Gastrocnemius medialis (tissue), 4 donors: ENCODE measurements at regions not wholly inside any gene's neighbourhood (a gene's known extent, or its start where the extent isn't known, plus 50 kb on each side); places are given as distances from the start of the nearest gene placed in this dataset.

Experiments
- ATAC-seq, 2 donors: fragments of 150-250 bp; one replicate each; pipeline ENCODE4 v1.9.1; 2016
- DNase-seq, 2 donors: peaks; one replicate each; pipeline ENCODE4 v3.0.0-alpha.2; 2019
- H3K27ac ChIP-seq, 4 donors: fragments of 200-600 bp; sonication (generic); 1 replicate in 1 of 4; 2 replicates in 3 of 4; pipeline ENCODE4 v1.5.1; 2016 to 2018; ENCODE audit warnings: mild to moderate bottlenecking in 2 of 4, moderate library complexity in 1 of 4
- H3K27me3 ChIP-seq, 3 donors: fragments of 200-600 bp; sonication (generic) in 2 of 3; 1 replicate in 1 of 3; 2 replicates in 2 of 3; pipeline versions ENCODE4 v1.5.1 to v1.6.0; 2016 to 2019; ENCODE audit warnings: mild to moderate bottlenecking in 1 of 3, moderate library complexity in 1 of 3
- H3K36me3 ChIP-seq, 2 donors: fragments of 200-600 bp; sonication (generic) in 1 of 2; one replicate each; pipeline ENCODE4 v1.5.1; 2017 to 2018
- H3K4me1 ChIP-seq, 2 donors: fragments of 200-600 bp; sonication (generic) in 1 of 2; one replicate each; pipeline ENCODE4 v1.5.1; 2016 to 2017; ENCODE audit warnings: mild to moderate bottlenecking in 2 of 2
- H3K4me3 ChIP-seq, 4 donors: fragments of 200-600 bp; sonication (generic) in 3 of 4; 1 replicate in 1 of 4; 2 replicates in 3 of 4; pipeline ENCODE4 v1.5.1; 2016 to 2019; ENCODE audit warnings: mild to moderate bottlenecking in 2 of 4
- H3K9me3 ChIP-seq, 3 donors: fragments of 200-600 bp; sonication (generic) in 2 of 3; 1 replicate in 1 of 3; 2 replicates in 2 of 3; pipeline ENCODE4 v1.5.1; 2016 to 2019
- POLR2A ChIP-seq, 2 donors: fragments of 450-650 bp; IDR thresholded peaks; one replicate each; pipeline ENCODE4 v1.6.1; 2017; ENCODE audit warnings: antibody characterized with exemption in 2 of 2, mild to moderate bottlenecking in 2 of 2, moderate library complexity in 2 of 2
- in situ Hi-C, 4 donors: fragments of 200-750 bp; cut with MboI; loops; one replicate each; pipeline versions ENCODE4 v1.15.0 to v1.8.0; 2017; ENCODE audit warnings: low sequenced_read_pairs in 4 of 4
- intact Hi-C: fragments of 100-400 bp; cut with DNase I; formaldehyde crosslinking; loops from one replicate; pipeline ENCODE4 v1.15.1; 2023; ENCODE audit warnings: low total_unique reads
- TF ChIP-seq, protein P1 (sequence below), 5 experiments: fragments of 450-650 bp in 3 of 5; fragments of 200-600 bp in 2 of 5; sonication (generic) in 2 of 5; IDR thresholded peaks in 4 of 5; conservative IDR thresholded peaks in 1 of 5; 1 replicate in 4 of 5; 2 replicates in 1 of 5; pipeline ENCODE4 v1.5.1; 2016 to 2019; ENCODE audit warnings: antibody characterized with exemption in 5 of 5, mild to moderate bottlenecking in 3 of 5, moderate library complexity in 3 of 5

DNA sequence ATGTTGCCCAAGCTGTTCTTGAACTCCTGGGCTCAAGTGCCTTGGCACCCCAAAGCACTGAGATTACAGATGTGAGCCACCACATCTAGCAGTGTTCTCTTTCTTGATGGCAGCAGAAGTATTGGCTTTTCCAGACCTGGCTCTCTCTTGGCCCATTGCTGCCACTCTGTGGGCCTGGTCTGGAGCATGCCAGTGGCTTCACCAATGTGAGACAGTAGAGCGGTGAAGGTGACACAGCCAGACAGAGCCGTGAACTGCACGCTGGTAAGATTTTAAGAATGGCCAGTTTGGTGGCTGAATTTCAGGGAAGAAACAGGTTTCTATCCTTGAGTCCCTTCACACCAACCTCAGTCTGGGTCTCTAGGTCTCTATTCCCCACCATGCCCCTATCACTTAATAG is 552.7 kb upstream of the NRP1 start:
- TF ChIP-seq, protein P1, sequence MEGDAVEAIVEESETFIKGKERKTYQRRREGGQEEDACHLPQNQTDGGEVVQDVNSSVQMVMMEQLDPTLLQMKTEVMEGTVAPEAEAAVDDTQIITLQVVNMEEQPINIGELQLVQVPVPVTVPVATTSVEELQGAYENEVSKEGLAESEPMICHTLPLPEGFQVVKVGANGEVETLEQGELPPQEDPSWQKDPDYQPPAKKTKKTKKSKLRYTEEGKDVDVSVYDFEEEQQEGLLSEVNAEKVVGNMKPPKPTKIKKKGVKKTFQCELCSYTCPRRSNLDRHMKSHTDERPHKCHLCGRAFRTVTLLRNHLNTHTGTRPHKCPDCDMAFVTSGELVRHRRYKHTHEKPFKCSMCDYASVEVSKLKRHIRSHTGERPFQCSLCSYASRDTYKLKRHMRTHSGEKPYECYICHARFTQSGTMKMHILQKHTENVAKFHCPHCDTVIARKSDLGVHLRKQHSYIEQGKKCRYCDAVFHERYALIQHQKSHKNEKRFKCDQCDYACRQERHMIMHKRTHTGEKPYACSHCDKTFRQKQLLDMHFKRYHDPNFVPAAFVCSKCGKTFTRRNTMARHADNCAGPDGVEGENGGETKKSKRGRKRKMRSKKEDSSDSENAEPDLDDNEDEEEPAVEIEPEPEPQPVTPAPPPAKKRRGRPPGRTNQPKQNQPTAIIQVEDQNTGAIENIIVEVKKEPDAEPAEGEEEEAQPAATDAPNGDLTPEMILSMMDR (IDR thresholded peaks at IDR 0.05 in 4 of 5, conservative IDR thresholded peaks at IDR 0.05 in 1 of 5): no peak
- no peak for TF ChIP-seq POLR2A (IDR thresholded peaks at IDR 0.05)
- DNase-seq: no peak
- in situ Hi-C loops (no loop called here), intact Hi-C loops (no loop called here)
- Histone ChIP-seq H3K9me3 (no peaks in the 10 kb centered on the region), H3K36me3 (no peaks in the 10 kb centered on the region), H3K4me3 (no peak overlapping the region), H3K4me1 (no peaks in the 10 kb centered on the region), H3K27me3 (no peaks in the 10 kb centered on the region), H3K27ac (no peak overlapping the region)
- ATAC-seq: no peak

DNA sequence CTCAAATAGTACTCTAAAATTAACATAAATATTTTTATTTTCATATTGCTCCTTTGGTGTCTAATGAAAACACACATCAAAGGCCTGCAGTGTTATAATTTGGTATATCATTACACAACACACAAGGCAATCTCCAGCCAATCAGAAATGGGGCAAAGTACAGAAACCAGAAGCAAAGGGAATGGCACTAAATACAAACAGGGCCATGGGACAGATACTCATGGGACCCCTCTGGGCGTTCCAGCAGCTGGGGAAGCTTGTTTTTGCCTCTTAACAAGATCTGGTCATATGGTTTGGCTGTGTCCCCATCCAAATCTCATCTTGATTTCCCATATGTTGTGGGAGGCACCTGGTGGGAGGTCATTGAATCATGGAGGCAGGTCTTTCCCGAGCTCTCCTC is 551.8 kb upstream of the NRP1 start:
- in situ Hi-C loops (no loop called here), intact Hi-C loops (no loop called here)

GRCh38 chr10:33884604-33885003 is 550.1 kb upstream of the NRP1 start:
- H3K36me3 ChIP-seq: no peaks in the 10 kb centered on the region
- in situ Hi-C loops (no loop called here), intact Hi-C loops (no loop called here)
- H3K9me3 ChIP-seq: no peaks in the 10 kb centered on the region
- H3K4me3 ChIP-seq: no peak overlapping the region
- ATAC-seq: no peak
- H3K27ac ChIP-seq: no peak overlapping the region
- no peaks in the 10 kb centered on the region for H3K27me3 ChIP-seq
- no peaks in the 10 kb centered on the region for H3K4me1 ChIP-seq
- no peak for DNase-seq
- TF ChIP-seq, protein P1 (IDR thresholded peaks at IDR 0.05 in 4 of 5, conservative IDR thresholded peaks at IDR 0.05 in 1 of 5): no peak
- TF ChIP-seq POLR2A (IDR thresholded peaks at IDR 0.05): no peak

More for the DNA sequence above, 551.8 kb upstream of the NRP1 start:
- H3K9me3 ChIP-seq: no peaks in the 10 kb centered on the region
- no peaks in the 10 kb centered on the region for H3K27me3 ChIP-seq
- no peaks in the 10 kb centered on the region for H3K36me3 ChIP-seq
- no peak overlapping the region for H3K4me3 ChIP-seq
- H3K4me1 ChIP-seq: no peaks in the 10 kb centered on the region
- H3K27ac ChIP-seq: no peak overlapping the region
- ATAC-seq (no peak), DNase-seq (no peak)
- TF ChIP-seq, protein P1 (IDR thresholded peaks at IDR 0.05 in 4 of 5, conservative IDR thresholded peaks at IDR 0.05 in 1 of 5): no peak
- no peak for TF ChIP-seq POLR2A (IDR thresholded peaks at IDR 0.05)

DNA sequence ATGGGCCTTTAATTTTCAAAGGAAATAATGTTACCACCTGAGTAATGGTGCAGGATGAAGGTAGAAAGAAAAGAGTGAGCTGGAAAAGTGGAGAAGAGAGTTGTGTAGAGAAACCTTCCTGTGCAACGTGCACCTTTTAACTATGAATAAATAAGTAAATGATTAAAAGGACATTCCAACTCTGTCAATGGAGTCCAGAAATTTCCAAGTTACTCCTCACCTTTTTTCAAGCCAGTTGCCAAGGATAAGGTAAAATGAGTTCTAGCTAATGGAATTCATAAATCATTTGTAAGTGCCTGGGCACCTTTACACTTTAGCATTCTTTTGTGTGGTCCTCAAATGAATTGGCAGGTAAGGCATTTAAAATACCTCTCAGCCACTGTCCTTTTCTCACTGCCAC is 549.4 kb upstream of the NRP1 start:
- H3K9me3 ChIP-seq: no peaks in the 10 kb centered on the region
- TF ChIP-seq, protein P1 (IDR thresholded peaks at IDR 0.05 in 4 of 5, conservative IDR thresholded peaks at IDR 0.05 in 1 of 5): no peak
- no peak for TF ChIP-seq POLR2A (IDR thresholded peaks at IDR 0.05)
- no peak for ATAC-seq
- H3K4me3 ChIP-seq: no peak overlapping the region
- in situ Hi-C loops: no loop called here
- H3K4me1 ChIP-seq: no peaks in the 10 kb centered on the region
- H3K27me3 ChIP-seq: no peaks in the 10 kb centered on the region
- H3K36me3 ChIP-seq: no peaks in the 10 kb centered on the region
- intact Hi-C loops: no loop called here
- DNase-seq: no peak
- no peak overlapping the region for H3K27ac ChIP-seq

DNA sequence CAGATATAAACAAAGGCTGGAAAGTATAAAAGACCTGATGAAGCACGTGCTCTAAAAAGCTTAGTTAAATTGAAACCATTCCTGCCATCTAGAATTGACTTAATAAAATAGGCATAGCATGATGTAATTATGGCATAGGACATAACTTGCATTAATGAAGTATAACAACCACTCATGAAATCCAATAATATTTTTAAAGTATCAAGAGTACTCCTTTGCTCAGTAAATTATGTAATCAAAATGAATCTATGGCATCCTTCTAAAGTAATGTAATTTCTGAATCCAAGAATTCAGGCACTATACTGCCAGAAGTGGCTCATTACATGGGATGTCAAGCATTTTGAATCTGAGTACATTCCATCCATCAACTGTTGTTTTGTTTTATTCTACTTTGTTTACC is 548.5 kb upstream of the NRP1 start:
- H3K27me3 ChIP-seq: no peaks in the 10 kb centered on the region
- H3K4me3 ChIP-seq: no peak overlapping the region
- peaks cover 0 to 3% of the 10 kb centered on the region in 2 donors for H3K4me1 ChIP-seq
- DNase-seq: no peak
- no peaks in the 10 kb centered on the region for H3K36me3 ChIP-seq
- ATAC-seq: no peak
- H3K9me3 ChIP-seq: no peaks in the 10 kb centered on the region
- intact Hi-C loops: no loop called here
- TF ChIP-seq, protein P1 (IDR thresholded peaks at IDR 0.05 in 4 of 5, conservative IDR thresholded peaks at IDR 0.05 in 1 of 5): no peak
- no peak for TF ChIP-seq POLR2A (IDR thresholded peaks at IDR 0.05)
- H3K27ac ChIP-seq: no peak overlapping the region
- in situ Hi-C loops: no loop called here
